ENCODE measurements at regions not wholly inside any gene's neighbourhood (a gene's known extent, or its start where the extent isn't known, plus 50 kb on each side); places are given as distances from the start of the nearest gene placed in this dataset.

GRCh38 chr13:40505196-40505595, 161.2 kb downstream of the FOXO1 start:
- peaks cover 0 to 10% of the 10 kb centered on the region in 2 experiments; a peak in 1 of 4 replicates for H3K27me3 ChIP-seq (replicated peaks in 1 of 2; ENCODE audit: control insufficient read depth in 2 of 2, insufficient read depth in 2 of 2, low read length in 1 of 2)
- ChIA-PET RAD21 (ENCODE audit: unreplicated experiment) (no interaction called here), CTCF (interaction anchor here (1.1 kb wide), 1 partner anchor 15 kb away, joined by 3 read pairs; no protein-coding TSS in a partner anchor), SMC1A (ENCODE audit: uncharacterized antibody, unreplicated experiment) (interaction anchor here (1.7 kb wide), 1 partner anchor 19 kb away, joined by 4 read pairs; no protein-coding TSS in a partner anchor), POLR2A (no interaction called here)
- H4K20me1 ChIP-seq (ENCODE audit: control insufficient read depth, insufficient read depth) = no peaks in the 10 kb centered on the region; the same call in 1 of the 2 replicates
- no peak overlapping the region for H3K4me2 ChIP-seq (ENCODE audit: control insufficient read depth, insufficient read depth)
- 75% methylated on average over 3 of the region's 3 CpGs for WGBS (ENCODE audit: insufficient coverage, insufficient replicate concordance, low lambda C conversion rate, missing lambda C conversion rate)
- H3K4me3 ChIP-seq = no peak overlapping the region
- no peak for DNase-seq (ENCODE audit: low read depth, low spot score)
- H3K27ac ChIP-seq (ENCODE audit: control insufficient read depth, insufficient read depth) = no peak overlapping the region
- no TSS peak for BruUV-seq (replicated peaks)
- intact Hi-C loops (cut with micrococcal nuclease; ENCODE audit: unreplicated experiment) = no loop called here
- H3K36me3 ChIP-seq (ENCODE audit: control insufficient read depth in 2 of 2, insufficient read depth in 2 of 2, low read length in 1 of 2) = no peaks in the 10 kb centered on the region
- in situ Hi-C loops (cut with MboI) = no loop called here
- no peaks in the 10 kb centered on the region for H3K4me1 ChIP-seq (ENCODE audit: control insufficient read depth, insufficient read depth, low read length)
- no peak for FAIRE-seq
- ATAC-seq = no peak
- H3K79me2 ChIP-seq (ENCODE audit: control insufficient read depth, insufficient read depth, low read length) = no peaks in the 10 kb centered on the region
- no peak overlapping the region for H2AFZ ChIP-seq (ENCODE audit: control insufficient read depth, low read depth, low read length)
- no peak overlapping the region for H3K9ac ChIP-seq (ENCODE audit: control insufficient read depth, insufficient read depth, low read length)
- no peaks in the 10 kb centered on the region for H3K9me3 ChIP-seq (replicated peaks; ENCODE audit: control insufficient read depth, insufficient read depth, low read length)
- TF ChIP-seq WRNIP1 (IDR thresholded peaks at IDR 0.05; ENCODE audit: borderline replicate concordance, low read depth, low read length) = no peak
- TF ChIP-seq PRDM15 (CRISPR knock-in tag; IDR thresholded peaks at IDR 0.05) = no peak
- no peak for TF ChIP-seq RAD21 (IDR thresholded peaks at IDR 0.05; ENCODE audit: insufficient read depth, low read depth, low read length)
- no peak for TF ChIP-seq SPI1 (IDR thresholded peaks at IDR 0.05; ENCODE audit: borderline replicate concordance, insufficient read depth, low read depth, low read length)
- no peak for TF ChIP-seq IRF5 (IDR thresholded peaks at IDR 0.05; ENCODE audit: borderline replicate concordance)
- no peak for TF ChIP-seq HDGF (IDR thresholded peaks at IDR 0.05)
- TF ChIP-seq CBX5 (IDR thresholded peaks at IDR 0.05; ENCODE audit: low read depth) = no peak
- no peak for TF ChIP-seq BCLAF1 (IDR thresholded peaks at IDR 0.05)
- no peak for TF ChIP-seq TCF7 (IDR thresholded peaks at IDR 0.05; ENCODE audit: borderline replicate concordance)
- TF ChIP-seq GABPA (IDR thresholded peaks at IDR 0.05; ENCODE audit: low read depth) = no peak
- no peak for TF ChIP-seq ETV6 (conservative IDR thresholded peaks at IDR 0.05 in 1 of 2, IDR thresholded peaks at IDR 0.05 in 1 of 2; ENCODE audit: borderline replicate concordance in 1 of 2, low read depth in 1 of 2)
- TF ChIP-seq BMI1 (IDR thresholded peaks at IDR 0.05; ENCODE audit: borderline replicate concordance) = no peak
- TF ChIP-seq SMARCA5 (IDR thresholded peaks at IDR 0.05) = no peak
- no peak for TF ChIP-seq SUZ12 (IDR thresholded peaks at IDR 0.05; ENCODE audit: unreplicated experiment)
- TF ChIP-seq MAX (IDR thresholded peaks at IDR 0.05; ENCODE audit: low read depth, low read length) = no peak
- no peak for TF ChIP-seq PML (IDR thresholded peaks at IDR 0.05; ENCODE audit: low read length)
- TF ChIP-seq TBL1XR1 (IDR thresholded peaks at IDR 0.05; ENCODE audit: low read depth, low read length) = no peak
